ENCODE measurements at regions not wholly inside any gene's neighbourhood (a gene's known extent, or its start where the extent isn't known, plus 50 kb on each side); places are given as distances from the start of the nearest gene placed in this dataset.
"Not testable (repeated sequence)": the region's sequence is repeated elsewhere in the genome, so short reads cannot be mapped to it uniquely, and the experiment has no call there.

DNA sequence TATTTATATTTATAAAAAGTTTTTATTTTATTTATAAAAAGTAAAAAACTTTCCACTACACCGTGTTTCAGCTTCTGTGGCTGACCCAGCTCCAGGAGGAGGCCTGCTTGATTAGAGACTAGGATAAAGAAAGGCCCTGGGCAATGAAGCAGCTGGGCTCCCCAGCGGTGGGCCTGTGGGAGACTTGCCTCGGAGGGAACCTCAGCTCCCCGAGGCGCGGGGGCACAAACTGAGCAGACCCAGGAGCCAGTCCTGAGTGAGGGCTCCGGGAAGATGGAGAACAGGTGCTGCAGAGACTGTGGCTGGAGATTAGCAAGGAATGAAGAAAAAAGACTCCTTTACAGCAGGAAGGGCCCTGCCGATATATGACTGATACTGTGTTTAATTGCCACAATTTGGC, 63.8 kb upstream of the GJB6 start:
- peaks cover 18% of the 10 kb centered on the region for H3K27me3 ChIP-seq (ENCODE audit: control insufficient read depth, insufficient read depth, low read length)
- DNase-seq: no peak
- H3K4me3 ChIP-seq (ENCODE audit: low read length): no peak overlapping the region
- H3K27ac ChIP-seq (ENCODE audit: low read length): no peak overlapping the region
- no peaks in the 10 kb centered on the region for H3K4me1 ChIP-seq (ENCODE audit: control insufficient read depth, insufficient read depth, low read length)
- WGBS (ENCODE audit: insufficient coverage, low lambda C conversion rate): 100% methylated on average over 1 of the region's 8 CpGs
- H3K9me3 ChIP-seq (ENCODE audit: control insufficient read depth, low read depth, low read length): no peaks in the 10 kb centered on the region
- no peaks in the 10 kb centered on the region for H3K36me3 ChIP-seq (ENCODE audit: control insufficient read depth, insufficient read depth, low read length)

DNA sequence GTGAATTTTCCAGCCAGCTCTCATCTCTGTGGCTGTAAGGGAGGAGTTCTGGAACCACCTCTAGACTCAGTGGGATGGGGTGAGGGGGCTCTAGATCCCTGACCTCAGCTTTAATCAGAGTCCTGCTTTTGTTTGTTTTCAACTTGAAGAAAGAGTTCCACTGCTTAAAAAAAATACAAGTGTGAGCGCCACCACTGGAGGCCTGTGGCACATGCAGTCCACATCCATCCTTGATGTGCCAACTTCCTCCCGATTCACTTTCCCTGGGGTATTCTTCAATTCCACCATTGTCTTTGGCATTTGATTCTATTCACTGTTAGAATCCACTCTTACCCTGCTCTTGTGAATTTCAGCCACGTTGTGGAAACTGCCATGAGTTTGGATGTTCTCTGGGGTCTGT, 62.4 kb upstream of the GJB6 start:
- Histone ChIP-seq H3K27ac (ENCODE audit: low read length) (no peak overlapping the region), H3K36me3 (ENCODE audit: control insufficient read depth, insufficient read depth, low read length) (no peaks in the 10 kb centered on the region), H3K9me3 (ENCODE audit: control insufficient read depth, low read depth, low read length) (no peaks in the 10 kb centered on the region), H3K27me3 (ENCODE audit: control insufficient read depth, insufficient read depth, low read length) (peaks cover 12% of the 10 kb centered on the region), H3K4me1 (ENCODE audit: control insufficient read depth, insufficient read depth, low read length) (no peaks in the 10 kb centered on the region), H3K4me3 (ENCODE audit: low read length) (no peak overlapping the region)
- no peak for DNase-seq
- no CpG with 5 or more reads among the region's 3 CpGs for WGBS (ENCODE audit: insufficient coverage, low lambda C conversion rate)

DNA sequence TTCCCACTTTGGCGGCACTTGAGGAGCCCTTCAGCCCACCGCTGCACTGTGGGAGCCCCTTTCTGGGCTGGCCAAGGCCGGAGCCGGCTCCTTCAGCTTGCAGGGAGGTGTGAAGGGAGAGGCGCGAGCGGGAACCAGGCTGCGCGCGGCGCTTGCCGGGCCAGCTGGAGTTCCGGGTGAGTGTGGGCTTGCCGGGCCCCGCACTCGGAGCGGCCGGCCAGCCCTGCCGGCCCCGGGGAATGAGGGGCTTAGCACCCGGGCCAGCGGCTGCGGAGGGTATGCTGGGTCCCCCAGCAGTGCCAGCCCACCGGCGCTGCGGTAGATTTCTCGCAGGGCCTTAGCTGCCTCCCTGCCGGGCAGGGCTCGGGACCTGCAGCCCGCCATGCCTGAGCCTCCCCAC, 60.2 kb upstream of the GJB6 start:
- DNase-seq; H3K27ac ChIP-seq (ENCODE audit: low read length); H3K9me3 ChIP-seq (ENCODE audit: control insufficient read depth, low read depth, low read length); H3K27me3 ChIP-seq (ENCODE audit: control insufficient read depth, insufficient read depth, low read length); H3K36me3 ChIP-seq (ENCODE audit: control insufficient read depth, insufficient read depth, low read length); H3K4me3 ChIP-seq (ENCODE audit: low read length); H3K4me1 ChIP-seq (ENCODE audit: control insufficient read depth, insufficient read depth, low read length): not testable (repeated sequence)
- WGBS (ENCODE audit: insufficient coverage, low lambda C conversion rate): no CpG with 5 or more reads among the region's 30 CpGs

DNA sequence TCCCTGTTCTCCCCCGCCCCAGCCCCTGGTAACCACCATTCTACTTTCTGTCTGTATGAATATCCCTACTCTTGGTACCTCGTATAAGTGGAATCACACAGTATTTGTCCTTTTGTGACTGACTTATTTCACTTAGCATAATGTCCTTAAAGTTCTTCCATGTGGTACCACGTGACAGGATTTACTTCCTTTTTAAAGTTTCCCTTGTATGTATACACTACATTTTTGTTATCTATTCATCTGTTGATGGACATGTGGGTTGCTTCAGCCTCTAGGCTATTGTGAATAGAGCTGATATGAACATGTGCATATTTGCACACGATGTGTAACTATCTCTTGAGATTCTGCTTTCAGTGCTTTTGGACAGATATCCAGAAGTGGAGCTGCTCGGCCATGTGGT, 59.6 kb upstream of the GJB6 start:
- Histone ChIP-seq H3K27ac (ENCODE audit: low read length) (no peak overlapping the region), H3K27me3 (ENCODE audit: control insufficient read depth, insufficient read depth, low read length) (no peaks in the 10 kb centered on the region), H3K9me3 (ENCODE audit: control insufficient read depth, low read depth, low read length) (no peaks in the 10 kb centered on the region), H3K4me1 (ENCODE audit: control insufficient read depth, insufficient read depth, low read length) (no peaks in the 10 kb centered on the region), H3K36me3 (ENCODE audit: control insufficient read depth, insufficient read depth, low read length) (no peaks in the 10 kb centered on the region), H3K4me3 (ENCODE audit: low read length) (no peak overlapping the region)
- no peak for DNase-seq
- 50% methylated on average over 1 of the region's 5 CpGs for WGBS (ENCODE audit: insufficient coverage, low lambda C conversion rate)

DNA sequence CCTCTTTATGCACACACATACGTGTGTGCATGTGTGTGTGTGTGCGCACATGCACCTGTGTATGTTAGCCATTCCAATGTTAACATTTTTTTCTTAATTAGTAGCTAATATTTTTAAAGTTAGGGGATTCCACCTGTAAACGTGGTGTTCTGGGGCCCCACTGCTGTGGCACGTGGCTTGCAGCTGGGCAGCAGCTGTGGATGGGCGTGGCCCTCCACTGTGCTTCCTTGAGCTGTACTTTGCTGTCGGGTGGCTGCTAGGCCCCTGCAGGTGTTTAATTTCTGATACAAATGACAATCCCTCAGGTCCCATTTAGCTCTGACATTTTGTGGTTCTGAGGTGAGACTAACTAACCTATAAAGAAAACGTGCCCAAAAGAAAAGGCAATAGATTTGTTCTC, 58.9 kb upstream of the GJB6 start:
- no peak overlapping the region for H3K4me3 ChIP-seq (ENCODE audit: low read length)
- no peaks in the 10 kb centered on the region for H3K9me3 ChIP-seq (ENCODE audit: control insufficient read depth, low read depth, low read length)
- WGBS (ENCODE audit: insufficient coverage, low lambda C conversion rate): no CpG with 5 or more reads among the region's 7 CpGs
- H3K27ac ChIP-seq (ENCODE audit: low read length): no peak overlapping the region
- peak; percentile 19 to 43 for DNase-seq
- H3K4me1 ChIP-seq (ENCODE audit: control insufficient read depth, insufficient read depth, low read length): no peaks in the 10 kb centered on the region
- no peaks in the 10 kb centered on the region for H3K27me3 ChIP-seq (ENCODE audit: control insufficient read depth, insufficient read depth, low read length)
- no peaks in the 10 kb centered on the region for H3K36me3 ChIP-seq (ENCODE audit: control insufficient read depth, insufficient read depth, low read length)

DNA sequence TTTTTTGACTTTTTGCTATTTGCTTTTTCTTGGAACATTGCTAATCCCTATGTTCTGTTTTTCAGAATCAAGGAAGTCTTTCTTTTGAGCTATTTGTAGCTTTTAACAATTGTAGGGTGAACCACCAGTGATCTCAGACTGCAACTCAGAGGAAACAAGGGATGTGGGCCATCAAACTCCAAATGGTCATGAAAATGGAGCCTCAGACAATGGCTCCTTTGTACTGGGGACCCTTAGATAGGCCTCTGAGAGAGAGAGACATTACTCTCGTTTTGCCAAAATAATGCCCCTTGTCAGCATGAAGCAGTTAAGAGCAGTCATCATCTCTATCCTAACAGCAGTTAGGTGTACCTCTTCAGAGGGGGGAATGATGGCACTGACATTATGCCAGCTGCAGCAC, 56.4 kb upstream of the GJB6 start:
- no peak for DNase-seq
- peaks cover 3% of the 10 kb centered on the region for H3K9me3 ChIP-seq (ENCODE audit: control insufficient read depth, low read depth, low read length)
- no CpG with 5 or more reads among the region's 1 CpG for WGBS (ENCODE audit: insufficient coverage, low lambda C conversion rate)
- H3K36me3 ChIP-seq (ENCODE audit: control insufficient read depth, insufficient read depth, low read length): no peaks in the 10 kb centered on the region
- no peak overlapping the region for H3K27ac ChIP-seq (ENCODE audit: low read length)
- no peaks in the 10 kb centered on the region for H3K27me3 ChIP-seq (ENCODE audit: control insufficient read depth, insufficient read depth, low read length)
- no peaks in the 10 kb centered on the region for H3K4me1 ChIP-seq (ENCODE audit: control insufficient read depth, insufficient read depth, low read length)
- H3K4me3 ChIP-seq (ENCODE audit: low read length): no peak overlapping the region

DNA sequence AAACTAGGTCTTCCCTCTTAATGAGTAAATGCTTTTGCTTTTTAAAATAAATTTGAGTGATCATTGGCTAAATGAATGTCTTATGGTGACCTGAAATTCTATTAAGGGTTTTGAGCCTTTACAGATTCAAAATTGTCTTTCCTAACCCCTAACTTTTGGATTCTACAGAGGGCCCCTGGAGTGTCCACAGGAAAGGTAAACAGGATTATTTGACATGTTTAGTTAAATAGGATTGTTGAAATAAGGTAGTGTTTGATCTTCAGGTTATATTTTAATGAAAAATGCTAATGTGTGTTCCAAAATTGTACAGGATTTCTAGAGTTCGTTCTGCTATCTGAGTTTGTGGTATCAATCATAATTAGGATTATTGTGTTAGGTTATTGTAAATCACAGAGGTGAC, 55.9 kb upstream of the GJB6 start:
- no peaks in the 10 kb centered on the region for H3K36me3 ChIP-seq (ENCODE audit: control insufficient read depth, insufficient read depth, low read length)
- H3K4me1 ChIP-seq (ENCODE audit: control insufficient read depth, insufficient read depth, low read length): no peaks in the 10 kb centered on the region
- H3K27me3 ChIP-seq (ENCODE audit: control insufficient read depth, insufficient read depth, low read length): no peaks in the 10 kb centered on the region
- H3K9me3 ChIP-seq (ENCODE audit: control insufficient read depth, low read depth, low read length): peaks cover 3% of the 10 kb centered on the region
- DNase-seq: no peak
- H3K4me3 ChIP-seq (ENCODE audit: low read length): no peak overlapping the region
- WGBS (ENCODE audit: insufficient coverage, low lambda C conversion rate): no CpG with 5 or more reads among the region's 1 CpG
- H3K27ac ChIP-seq (ENCODE audit: low read length): no peak overlapping the region

DNA sequence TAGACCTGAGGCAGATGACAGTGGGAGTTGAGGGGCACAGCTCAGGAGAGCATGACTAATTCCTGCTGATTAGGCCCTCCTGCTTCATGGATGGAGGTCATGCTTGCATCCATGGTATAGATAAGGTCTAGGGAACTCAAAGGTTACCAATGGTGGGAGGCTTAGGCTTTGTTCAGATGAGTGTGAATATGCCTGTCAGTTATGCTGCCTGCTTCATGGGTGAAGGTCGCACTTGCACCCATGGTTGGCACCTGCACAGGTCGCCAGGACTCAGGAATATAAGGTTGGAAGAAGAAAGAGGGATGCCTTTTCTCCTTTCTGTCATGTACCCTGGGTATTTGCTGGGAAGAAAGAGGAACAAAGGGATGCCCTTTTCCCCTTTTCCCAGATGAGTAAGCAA, 53.4 kb upstream of the GJB6 start:
- no peak overlapping the region for H3K27ac ChIP-seq (ENCODE audit: low read length)
- no peak overlapping the region for H3K4me3 ChIP-seq (ENCODE audit: low read length)
- H3K36me3 ChIP-seq (ENCODE audit: control insufficient read depth, insufficient read depth, low read length): no peaks in the 10 kb centered on the region
- H3K4me1 ChIP-seq (ENCODE audit: control insufficient read depth, insufficient read depth, low read length): no peaks in the 10 kb centered on the region
- peaks cover 14% of the 10 kb centered on the region for H3K9me3 ChIP-seq (ENCODE audit: control insufficient read depth, low read depth, low read length)
- WGBS (ENCODE audit: insufficient coverage, low lambda C conversion rate): no CpG with 5 or more reads among the region's 2 CpGs
- no peak for DNase-seq
- no peaks in the 10 kb centered on the region for H3K27me3 ChIP-seq (ENCODE audit: control insufficient read depth, insufficient read depth, low read length)
